ENCODE measurements at regions not wholly inside any gene's neighbourhood (a gene's known extent, or its start where the extent isn't known, plus 50 kb on each side); places are given as distances from the start of the nearest gene placed in this dataset.
"Not testable (repeated sequence)": the region's sequence is repeated elsewhere in the genome, so short reads cannot be mapped to it uniquely, and the experiment has no call there.

DNA sequence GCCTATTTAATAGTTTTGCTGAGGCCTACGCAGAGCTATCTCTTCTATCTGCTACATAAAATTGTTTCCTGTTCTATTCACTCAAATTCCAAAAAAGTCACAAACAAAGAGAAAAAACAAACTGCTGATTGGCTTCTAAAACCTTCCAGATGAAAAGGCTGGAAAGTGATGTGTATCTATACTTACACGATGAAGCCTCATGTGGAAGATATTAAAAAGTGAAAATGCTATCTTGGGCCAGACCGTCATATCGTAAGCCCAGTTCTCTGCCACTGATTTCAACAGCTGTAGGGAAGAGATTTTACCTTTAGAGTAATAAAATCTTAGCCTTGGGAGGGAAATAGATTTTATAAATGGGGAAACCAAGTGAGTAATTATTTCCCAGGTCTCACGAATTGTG lies 394.8 kb downstream of the KIF20B start:
- no peak for TF ChIP-seq CTCF (conservative IDR thresholded peaks at IDR 0.05; ENCODE audit: low read depth, low read length)
- H3K27ac ChIP-seq: no peak overlapping the region

DNA sequence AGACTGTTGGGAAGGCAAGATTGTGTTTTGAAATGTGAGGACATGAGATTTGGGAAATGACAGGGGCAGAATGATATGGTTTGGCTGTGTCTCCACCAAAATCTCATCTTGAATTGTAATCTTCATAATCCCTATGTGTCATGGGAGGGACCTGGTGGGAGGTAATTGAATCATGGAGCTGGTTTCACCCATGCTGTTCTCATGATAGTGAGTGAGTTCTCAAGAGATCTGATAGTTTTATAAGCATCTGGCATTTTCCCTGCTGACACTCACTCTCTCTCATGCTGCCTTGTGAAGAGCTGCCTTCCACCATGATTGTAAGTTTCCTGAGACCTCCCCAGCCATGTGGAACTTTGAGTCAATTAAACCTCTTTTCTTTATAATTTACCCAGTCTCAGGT lies 406.2 kb downstream of the KIF20B start:
- not testable (repeated sequence) for H3K9ac ChIP-seq; H3K36me3 ChIP-seq (ENCODE audit: insufficient read depth); H3K4me3 ChIP-seq (IDR thresholded peaks at IDR 0.05; ENCODE audit: insufficient read depth, low read depth, low read length); H3K27me3 ChIP-seq (ENCODE audit: insufficient read depth, low read depth); H2AFZ ChIP-seq (ENCODE audit: low read depth); H3K4me2 ChIP-seq; H3K79me2 ChIP-seq (ENCODE audit: insufficient read depth, low read depth); H4K20me1 ChIP-seq (ENCODE audit: insufficient read depth); H3K4me1 ChIP-seq (ENCODE audit: low read depth, poor library complexity, severe bottlenecking); H3K27ac ChIP-seq

More for the DNA sequence above, 394.8 kb downstream of the KIF20B start:
- H3K4me2 ChIP-seq: no peak overlapping the region
- no peaks in the 10 kb centered on the region for H3K27me3 ChIP-seq (ENCODE audit: insufficient read depth, low read depth)
- H2AFZ ChIP-seq (ENCODE audit: low read depth): no peak overlapping the region
- H4K20me1 ChIP-seq (ENCODE audit: insufficient read depth): no peaks in the 10 kb centered on the region
- H3K4me1 ChIP-seq (ENCODE audit: low read depth, poor library complexity, severe bottlenecking): no peaks in the 10 kb centered on the region
- H3K4me3 ChIP-seq (IDR thresholded peaks at IDR 0.05; ENCODE audit: insufficient read depth, low read depth, low read length): no peak overlapping the region
- no peaks in the 10 kb centered on the region for H3K36me3 ChIP-seq (ENCODE audit: insufficient read depth)
- no peak overlapping the region for H3K9ac ChIP-seq
- H3K79me2 ChIP-seq (ENCODE audit: insufficient read depth, low read depth): no peaks in the 10 kb centered on the region

DNA sequence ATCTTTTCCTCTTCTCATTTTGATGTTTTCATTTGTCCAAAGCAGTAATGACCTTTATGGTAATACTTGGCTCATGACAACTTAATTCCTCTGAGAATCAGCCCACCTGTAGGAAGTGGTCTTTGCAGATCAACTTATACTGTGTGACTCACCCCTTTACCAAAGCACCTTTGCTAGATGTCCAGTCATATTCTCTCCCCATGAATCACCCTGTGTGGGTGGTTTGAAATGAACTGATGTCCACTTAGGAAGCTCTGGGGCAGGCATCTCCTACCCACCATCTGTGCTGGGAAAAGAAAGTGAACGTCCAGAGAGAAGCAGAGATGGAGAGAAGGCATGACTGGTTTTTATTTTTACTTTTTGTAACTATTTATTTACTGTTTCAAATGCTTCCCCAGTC lies 410.3 kb downstream of the KIF20B start:
- Histone ChIP-seq H3K79me2 (ENCODE audit: insufficient read depth, low read depth) (no peaks in the 10 kb centered on the region), H2AFZ (ENCODE audit: low read depth) (no peak overlapping the region), H3K27me3 (ENCODE audit: insufficient read depth, low read depth) (no peaks in the 10 kb centered on the region), H3K4me3 (IDR thresholded peaks at IDR 0.05; ENCODE audit: insufficient read depth, low read depth, low read length) (no peak overlapping the region), H3K27ac (no peak overlapping the region), H4K20me1 (ENCODE audit: insufficient read depth) (no peaks in the 10 kb centered on the region), H3K9ac (no peak overlapping the region), H3K36me3 (ENCODE audit: insufficient read depth) (no peaks in the 10 kb centered on the region), H3K4me2 (no peak overlapping the region), H3K4me1 (ENCODE audit: low read depth, poor library complexity, severe bottlenecking) (no peaks in the 10 kb centered on the region)
- TF ChIP-seq CTCF (conservative IDR thresholded peaks at IDR 0.05; ENCODE audit: low read depth, low read length): no peak

GRCh38 chr10:90112681-90113080 lies 411.3 kb downstream of the KIF20B start:
- no peaks in the 10 kb centered on the region for H3K79me2 ChIP-seq (ENCODE audit: insufficient read depth, low read depth)
- no peak overlapping the region for H2AFZ ChIP-seq (ENCODE audit: low read depth)
- no peak for TF ChIP-seq CTCF (conservative IDR thresholded peaks at IDR 0.05; ENCODE audit: low read depth, low read length)
- no peak overlapping the region for H3K27ac ChIP-seq
- H4K20me1 ChIP-seq (ENCODE audit: insufficient read depth): no peaks in the 10 kb centered on the region
- no peaks in the 10 kb centered on the region for H3K36me3 ChIP-seq (ENCODE audit: insufficient read depth)
- H3K9ac ChIP-seq: no peak overlapping the region
- no peak overlapping the region for H3K4me3 ChIP-seq (IDR thresholded peaks at IDR 0.05; ENCODE audit: insufficient read depth, low read depth, low read length)
- H3K4me1 ChIP-seq (ENCODE audit: low read depth, poor library complexity, severe bottlenecking): no peaks in the 10 kb centered on the region
- H3K27me3 ChIP-seq (ENCODE audit: insufficient read depth, low read depth): no peaks in the 10 kb centered on the region
- H3K4me2 ChIP-seq: no peak overlapping the region

DNA sequence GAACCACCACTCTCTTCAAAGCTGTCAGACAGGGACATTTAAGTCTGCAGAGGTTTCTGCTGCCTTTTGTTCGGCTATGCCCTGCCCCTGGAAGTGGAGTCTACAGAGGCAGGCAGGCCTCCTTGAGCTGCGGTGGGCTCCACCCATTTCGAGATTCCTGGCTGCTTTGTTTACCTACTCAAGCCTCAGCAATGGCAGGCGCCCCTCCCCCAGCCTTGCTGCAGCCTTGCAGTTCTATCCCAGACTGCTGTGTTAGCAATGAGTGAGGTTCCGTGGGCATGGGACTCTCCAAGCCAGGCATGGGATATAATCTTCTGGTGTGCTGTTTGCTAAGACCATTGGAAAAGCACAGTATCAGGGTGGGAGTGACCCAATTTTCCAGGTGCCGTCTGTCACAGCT lies 417.2 kb downstream of the KIF20B start:
- H3K9ac ChIP-seq; H3K4me2 ChIP-seq; H4K20me1 ChIP-seq (ENCODE audit: insufficient read depth); H3K27me3 ChIP-seq (ENCODE audit: insufficient read depth, low read depth); H3K4me1 ChIP-seq (ENCODE audit: low read depth, poor library complexity, severe bottlenecking); H2AFZ ChIP-seq (ENCODE audit: low read depth); H3K4me3 ChIP-seq (IDR thresholded peaks at IDR 0.05; ENCODE audit: insufficient read depth, low read depth, low read length); H3K79me2 ChIP-seq (ENCODE audit: insufficient read depth, low read depth); H3K36me3 ChIP-seq (ENCODE audit: insufficient read depth); H3K27ac ChIP-seq: not testable (repeated sequence)

DNA sequence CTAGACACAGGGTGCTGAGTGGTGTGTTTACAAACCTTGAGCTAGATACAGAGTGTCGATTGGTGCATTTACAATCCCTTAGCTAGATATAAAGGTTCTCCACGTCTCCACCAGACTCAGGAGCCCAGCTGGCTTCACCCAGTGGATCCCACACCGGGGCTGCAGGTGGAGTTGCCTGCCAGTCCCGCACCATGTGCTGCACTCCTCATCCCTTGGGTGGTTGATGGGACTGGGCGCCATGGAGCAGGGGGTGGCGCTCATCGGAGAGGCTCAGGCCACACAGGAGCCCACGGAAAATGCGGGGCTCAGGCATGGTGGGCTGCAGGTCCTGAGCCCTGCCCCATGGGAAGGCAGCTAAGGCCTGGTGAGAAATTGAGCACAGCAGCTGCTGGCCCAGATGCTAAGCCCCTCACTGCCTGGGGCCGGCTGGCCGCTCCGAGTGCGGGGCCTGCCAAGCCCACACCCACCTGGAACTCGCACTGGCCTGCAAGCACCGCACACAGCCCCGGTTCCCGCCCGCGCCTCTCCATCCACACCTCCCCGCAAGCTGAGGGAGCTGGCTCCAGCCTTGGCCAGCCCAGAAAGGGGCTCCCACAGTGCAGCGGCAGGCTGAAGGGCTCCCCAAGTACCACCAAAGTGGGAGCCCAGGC lies 418.4 kb downstream of the KIF20B start:
- not testable (repeated sequence) for H3K4me3 ChIP-seq (IDR thresholded peaks at IDR 0.05; ENCODE audit: insufficient read depth, low read depth, low read length); H2AFZ ChIP-seq (ENCODE audit: low read depth); H3K4me2 ChIP-seq; H3K36me3 ChIP-seq (ENCODE audit: insufficient read depth); H3K27ac ChIP-seq; H4K20me1 ChIP-seq (ENCODE audit: insufficient read depth); H3K4me1 ChIP-seq (ENCODE audit: low read depth, poor library complexity, severe bottlenecking); H3K79me2 ChIP-seq (ENCODE audit: insufficient read depth, low read depth); H3K9ac ChIP-seq; H3K27me3 ChIP-seq (ENCODE audit: insufficient read depth, low read depth)

All from KMS-11 (cell line).